ENCODE measurements at regions not wholly inside any gene's neighbourhood (a gene's known extent, or its start where the extent isn't known, plus 50 kb on each side); places are given as distances from the start of the nearest gene placed in this dataset.

DNA sequence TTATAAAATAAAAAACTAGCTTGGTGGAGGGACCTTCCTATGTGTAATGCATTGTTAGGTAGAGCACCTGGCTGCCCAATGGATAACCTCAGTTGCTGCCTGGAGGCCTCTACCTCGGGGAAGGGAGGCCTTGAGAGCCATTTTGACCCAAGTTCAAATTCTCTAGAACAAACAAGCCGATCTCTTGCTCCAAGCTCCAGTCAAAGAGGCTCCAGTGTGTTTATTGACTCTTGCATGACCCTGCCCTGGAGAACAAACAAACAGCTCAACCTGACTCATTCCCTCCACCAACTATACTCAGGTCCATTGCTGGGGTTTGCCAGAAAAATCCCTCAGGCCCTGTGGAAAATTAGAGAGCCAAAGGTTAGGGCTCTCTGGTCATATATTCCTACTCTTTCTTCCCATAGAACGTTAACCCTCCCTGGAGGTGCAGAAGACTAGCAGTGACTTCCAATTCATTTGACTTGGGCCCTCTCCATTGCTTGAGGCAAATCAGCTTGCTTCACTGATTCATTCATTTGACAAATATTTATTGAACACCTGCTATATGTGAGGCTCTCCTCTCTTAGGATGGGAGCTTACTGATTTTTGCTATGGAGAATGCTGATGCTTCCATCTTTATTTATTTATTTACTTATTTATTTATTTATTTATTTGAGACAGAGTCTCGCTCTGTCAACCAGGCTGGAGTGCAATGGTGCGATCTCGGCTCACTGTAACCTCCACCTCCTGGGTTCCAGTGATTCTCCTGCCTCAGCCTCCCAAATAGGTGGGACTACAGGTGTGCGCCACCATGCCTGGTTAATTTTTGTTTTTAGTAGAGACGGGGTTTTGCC is 73.7 kb upstream of the CISTR start (continued):
- TF ChIP-seq, protein P1, sequence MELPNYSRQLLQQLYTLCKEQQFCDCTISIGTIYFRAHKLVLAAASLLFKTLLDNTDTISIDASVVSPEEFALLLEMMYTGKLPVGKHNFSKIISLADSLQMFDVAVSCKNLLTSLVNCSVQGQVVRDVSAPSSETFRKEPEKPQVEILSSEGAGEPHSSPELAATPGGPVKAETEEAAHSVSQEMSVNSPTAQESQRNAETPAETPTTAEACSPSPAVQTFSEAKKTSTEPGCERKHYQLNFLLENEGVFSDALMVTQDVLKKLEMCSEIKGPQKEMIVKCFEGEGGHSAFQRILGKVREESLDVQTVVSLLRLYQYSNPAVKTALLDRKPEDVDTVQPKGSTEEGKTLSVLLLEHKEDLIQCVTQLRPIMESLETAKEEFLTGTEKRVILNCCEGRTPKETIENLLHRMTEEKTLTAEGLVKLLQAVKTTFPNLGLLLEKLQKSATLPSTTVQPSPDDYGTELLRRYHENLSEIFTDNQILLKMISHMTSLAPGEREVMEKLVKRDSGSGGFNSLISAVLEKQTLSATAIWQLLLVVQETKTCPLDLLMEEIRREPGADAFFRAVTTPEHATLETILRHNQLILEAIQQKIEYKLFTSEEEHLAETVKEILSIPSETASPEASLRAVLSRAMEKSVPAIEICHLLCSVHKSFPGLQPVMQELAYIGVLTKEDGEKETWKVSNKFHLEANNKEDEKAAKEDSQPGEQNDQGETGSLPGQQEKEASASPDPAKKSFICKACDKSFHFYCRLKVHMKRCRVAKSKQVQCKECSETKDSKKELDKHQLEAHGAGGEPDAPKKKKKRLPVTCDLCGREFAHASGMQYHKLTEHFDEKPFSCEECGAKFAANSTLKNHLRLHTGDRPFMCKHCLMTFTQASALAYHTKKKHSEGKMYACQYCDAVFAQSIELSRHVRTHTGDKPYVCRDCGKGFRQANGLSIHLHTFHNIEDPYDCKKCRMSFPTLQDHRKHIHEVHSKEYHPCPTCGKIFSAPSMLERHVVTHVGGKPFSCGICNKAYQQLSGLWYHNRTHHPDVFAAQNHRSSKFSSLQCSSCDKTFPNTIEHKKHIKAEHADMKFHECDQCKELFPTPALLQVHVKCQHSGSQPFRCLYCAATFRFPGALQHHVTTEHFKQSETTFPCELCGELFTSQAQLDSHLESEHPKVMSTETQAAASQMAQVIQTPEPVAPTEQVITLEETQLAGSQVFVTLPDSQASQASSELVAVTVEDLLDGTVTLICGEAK (IDR thresholded peaks at IDR 0.05) = no peak
- TF ChIP-seq, protein P1 (CRISPR knock-in tag; IDR thresholded peaks at IDR 0.05) = peak; percentile 27; the same call in 1 of the 2 replicates
- peak; percentile 79 for TF ChIP-seq SALL1 (CRISPR knock-in tag; IDR thresholded peaks at IDR 0.05)
- TF ChIP-seq, protein P2, sequence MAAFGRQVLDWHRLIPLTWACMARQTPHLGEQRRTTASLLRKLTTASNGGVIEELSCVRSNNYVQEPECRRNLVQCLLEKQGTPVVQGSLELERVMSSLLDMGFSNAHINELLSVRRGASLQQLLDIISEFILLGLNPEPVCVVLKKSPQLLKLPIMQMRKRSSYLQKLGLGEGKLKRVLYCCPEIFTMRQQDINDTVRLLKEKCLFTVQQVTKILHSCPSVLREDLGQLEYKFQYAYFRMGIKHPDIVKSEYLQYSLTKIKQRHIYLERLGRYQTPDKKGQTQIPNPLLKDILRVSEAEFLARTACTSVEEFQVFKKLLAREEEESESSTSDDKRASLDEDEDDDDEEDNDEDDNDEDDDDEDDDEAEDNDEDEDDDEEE (CRISPR knock-in tag; IDR thresholded peaks at IDR 0.05) = peak; percentile 68; the same call in 1 of the 2 replicates
- TF ChIP-seq ONECUT2 (CRISPR knock-in tag; IDR thresholded peaks at IDR 0.05) = peak; percentile 63; the same call in 1 of the 2 replicates
- TF ChIP-seq KDM4B (CRISPR knock-in tag; IDR thresholded peaks at IDR 0.05) = 0 out of 2 replicates have a peak, but pooled peaks have one; percentile 55
- peak; percentile 89 for TF ChIP-seq JUNB (CRISPR knock-in tag; IDR thresholded peaks at IDR 0.05; ENCODE audit: borderline replicate concordance)
- no peak for TF ChIP-seq RELA (CRISPR knock-in tag; IDR thresholded peaks at IDR 0.05)
- TF ChIP-seq BHLHE40 (IDR thresholded peaks at IDR 0.05; ENCODE audit: low read length) = peak; percentile 32; the same call in 1 of the 2 replicates
- peak; percentile 95 for TF ChIP-seq ZNF792 (CRISPR knock-in tag; IDR thresholded peaks at IDR 0.05)
- TF ChIP-seq ZKSCAN8 (CRISPR knock-in tag; IDR thresholded peaks at IDR 0.05; ENCODE audit: borderline replicate concordance) = peak; percentile 60; the same call in 1 of the 2 replicates
- peak; percentile 63; the same call in 1 of the 2 replicates for TF ChIP-seq RFXAP (CRISPR knock-in tag; IDR thresholded peaks at IDR 0.05; ENCODE audit: borderline replicate concordance)
- TF ChIP-seq RNF2 (conservative IDR thresholded peaks at IDR 0.05; ENCODE audit: low read depth) = 0 out of 2 replicates have a peak, but pooled peaks have one; percentile 53
- TF ChIP-seq, protein P3, sequence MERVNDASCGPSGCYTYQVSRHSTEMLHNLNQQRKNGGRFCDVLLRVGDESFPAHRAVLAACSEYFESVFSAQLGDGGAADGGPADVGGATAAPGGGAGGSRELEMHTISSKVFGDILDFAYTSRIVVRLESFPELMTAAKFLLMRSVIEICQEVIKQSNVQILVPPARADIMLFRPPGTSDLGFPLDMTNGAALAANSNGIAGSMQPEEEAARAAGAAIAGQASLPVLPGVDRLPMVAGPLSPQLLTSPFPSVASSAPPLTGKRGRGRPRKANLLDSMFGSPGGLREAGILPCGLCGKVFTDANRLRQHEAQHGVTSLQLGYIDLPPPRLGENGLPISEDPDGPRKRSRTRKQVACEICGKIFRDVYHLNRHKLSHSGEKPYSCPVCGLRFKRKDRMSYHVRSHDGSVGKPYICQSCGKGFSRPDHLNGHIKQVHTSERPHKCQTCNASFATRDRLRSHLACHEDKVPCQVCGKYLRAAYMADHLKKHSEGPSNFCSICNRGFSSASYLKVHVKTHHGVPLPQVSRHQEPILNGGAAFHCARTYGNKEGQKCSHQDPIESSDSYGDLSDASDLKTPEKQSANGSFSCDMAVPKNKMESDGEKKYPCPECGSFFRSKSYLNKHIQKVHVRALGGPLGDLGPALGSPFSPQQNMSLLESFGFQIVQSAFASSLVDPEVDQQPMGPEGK (CRISPR knock-in tag; IDR thresholded peaks at IDR 0.05) = peak; percentile 65
- 0 out of 2 replicates have a peak, but pooled peaks have one; percentile 68 for TF ChIP-seq ZNF850 (CRISPR knock-in tag; conservative IDR thresholded peaks at IDR 0.05)

Measured in HepG2 (cell line).